ENCODE measurements at regions not wholly inside any gene's neighbourhood (a gene's known extent, or its start where the extent isn't known, plus 50 kb on each side); places are given as distances from the start of the nearest gene placed in this dataset.

DNA sequence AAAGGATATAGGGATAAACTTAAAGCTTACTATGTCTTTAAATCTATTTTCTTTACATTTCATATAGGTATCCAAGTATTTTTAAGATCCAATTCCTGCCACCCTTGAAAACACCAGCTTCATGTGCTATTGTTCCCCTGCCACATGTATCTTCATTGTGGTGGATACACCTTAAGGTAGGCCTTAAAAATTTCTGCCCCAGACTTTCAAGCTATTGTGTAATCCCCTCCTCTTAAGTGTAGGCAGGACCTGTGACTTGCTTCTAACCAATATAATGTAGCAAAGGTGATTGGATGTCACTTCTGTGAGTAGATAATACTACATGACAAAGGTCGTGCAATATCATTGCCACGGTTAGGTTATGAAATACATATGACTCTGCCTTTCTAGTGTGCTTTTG, 119.5 kb downstream of the RAD51AP2 start:
- Mint-ChIP-seq H3K4me1 (ENCODE audit: low read depth) (no peaks in the 10 kb centered on the region), H3K27me3 (no peaks in the 10 kb centered on the region), H3K9me3 (peaks cover 6% of the 10 kb centered on the region), H3K27ac (no peak overlapping the region), H3K4me3 (no peak overlapping the region), H3K36me3 (ENCODE audit: low read depth) (no peaks in the 10 kb centered on the region)
- intact Hi-C loops (cut with micrococcal nuclease) = no loop called here
- CTCF ChIA-PET = no interaction called here
- TF ChIP-seq, protein P1, sequence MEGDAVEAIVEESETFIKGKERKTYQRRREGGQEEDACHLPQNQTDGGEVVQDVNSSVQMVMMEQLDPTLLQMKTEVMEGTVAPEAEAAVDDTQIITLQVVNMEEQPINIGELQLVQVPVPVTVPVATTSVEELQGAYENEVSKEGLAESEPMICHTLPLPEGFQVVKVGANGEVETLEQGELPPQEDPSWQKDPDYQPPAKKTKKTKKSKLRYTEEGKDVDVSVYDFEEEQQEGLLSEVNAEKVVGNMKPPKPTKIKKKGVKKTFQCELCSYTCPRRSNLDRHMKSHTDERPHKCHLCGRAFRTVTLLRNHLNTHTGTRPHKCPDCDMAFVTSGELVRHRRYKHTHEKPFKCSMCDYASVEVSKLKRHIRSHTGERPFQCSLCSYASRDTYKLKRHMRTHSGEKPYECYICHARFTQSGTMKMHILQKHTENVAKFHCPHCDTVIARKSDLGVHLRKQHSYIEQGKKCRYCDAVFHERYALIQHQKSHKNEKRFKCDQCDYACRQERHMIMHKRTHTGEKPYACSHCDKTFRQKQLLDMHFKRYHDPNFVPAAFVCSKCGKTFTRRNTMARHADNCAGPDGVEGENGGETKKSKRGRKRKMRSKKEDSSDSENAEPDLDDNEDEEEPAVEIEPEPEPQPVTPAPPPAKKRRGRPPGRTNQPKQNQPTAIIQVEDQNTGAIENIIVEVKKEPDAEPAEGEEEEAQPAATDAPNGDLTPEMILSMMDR (IDR thresholded peaks at IDR 0.05) = no peak
- DNase-seq = no peak
- POLR2A ChIA-PET = no interaction called here
- no peak for ATAC-seq

DNA sequence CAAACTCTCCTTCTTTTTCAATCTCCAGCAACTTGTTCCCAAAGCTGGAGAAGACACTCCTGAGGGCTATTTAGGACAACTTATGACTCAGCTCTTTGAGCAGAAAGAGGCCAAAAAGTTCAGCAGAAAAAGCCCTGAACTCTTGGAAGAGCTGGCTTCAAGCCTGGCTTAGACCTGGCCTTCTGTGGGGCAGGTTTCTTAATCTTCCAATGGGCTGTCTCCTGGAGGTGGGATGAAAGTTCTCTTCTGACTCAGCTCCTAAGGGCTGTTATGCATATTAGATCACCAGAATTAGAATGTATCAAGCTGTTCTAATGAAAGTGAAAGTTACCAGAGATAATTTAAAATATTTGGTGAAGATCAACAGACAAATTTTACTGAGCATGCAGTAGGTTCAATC, 129.4 kb downstream of the RAD51AP2 start:
- no peak for DNase-seq
- ChIA-PET POLR2A (no interaction called here), CTCF (no interaction called here)
- intact Hi-C loops (cut with micrococcal nuclease) = no loop called here
- Mint-ChIP-seq H3K27ac (no peak overlapping the region), H3K4me3 (no peak overlapping the region), H3K9me3 (peaks cover 2% of the 10 kb centered on the region), H3K27me3 (no peaks in the 10 kb centered on the region), H3K36me3 (ENCODE audit: low read depth) (no peaks in the 10 kb centered on the region), H3K4me1 (ENCODE audit: low read depth) (no peaks in the 10 kb centered on the region)
- ATAC-seq = no peak
- TF ChIP-seq, protein P1 (IDR thresholded peaks at IDR 0.05) = no peak

DNA sequence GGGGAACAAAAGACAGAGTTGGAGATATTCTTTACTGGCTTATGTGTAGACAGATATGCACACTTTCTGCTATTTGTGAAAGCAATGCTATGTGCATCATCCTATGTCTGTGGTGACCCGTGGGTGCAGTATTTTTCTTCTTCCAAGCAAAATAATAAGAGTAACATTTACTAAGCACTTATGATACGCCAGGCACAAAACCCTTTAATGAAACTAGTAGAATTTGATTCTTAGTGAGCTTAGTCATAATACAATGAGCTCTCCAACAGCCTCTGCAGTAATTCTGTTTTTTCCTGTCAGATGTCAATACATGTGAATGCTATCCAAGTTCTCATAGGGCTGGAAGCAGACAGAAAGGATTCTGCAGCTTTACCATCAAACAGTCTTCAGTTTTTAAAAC, 130.6 kb downstream of the RAD51AP2 start:
- H3K4me1 Mint-ChIP-seq (ENCODE audit: low read depth) = no peaks in the 10 kb centered on the region
- CTCF ChIA-PET = no interaction called here
- H3K9me3 Mint-ChIP-seq = peaks cover 2% of the 10 kb centered on the region
- H3K27me3 Mint-ChIP-seq = no peaks in the 10 kb centered on the region
- intact Hi-C loops (cut with micrococcal nuclease) = no loop called here
- DNase-seq (no peak), ATAC-seq (no peak)
- TF ChIP-seq, protein P1 (IDR thresholded peaks at IDR 0.05) = no peak
- H3K27ac Mint-ChIP-seq = no peak overlapping the region
- no peaks in the 10 kb centered on the region for H3K36me3 Mint-ChIP-seq (ENCODE audit: low read depth)
- no peak overlapping the region for H3K4me3 Mint-ChIP-seq
- POLR2A ChIA-PET = no interaction called here

DNA sequence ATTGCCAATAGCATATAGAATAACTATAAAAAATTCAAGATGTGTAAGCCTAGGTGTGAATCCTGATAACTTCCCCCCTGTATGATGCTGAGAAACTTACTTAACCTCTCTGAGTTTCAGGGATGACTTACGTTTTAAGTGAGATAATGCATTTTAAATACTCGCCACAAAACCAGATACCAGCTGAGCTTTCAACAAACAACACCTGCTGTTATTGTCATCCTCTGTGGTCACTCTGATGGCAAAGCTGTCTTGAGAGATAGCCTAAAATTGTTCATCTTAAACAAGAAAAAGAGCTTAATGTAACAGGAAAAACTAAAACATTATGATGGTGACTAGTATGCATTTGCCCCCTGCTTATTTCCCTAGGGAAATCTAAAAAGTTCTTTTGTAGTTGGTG, 131.5 kb downstream of the RAD51AP2 start:
- TF ChIP-seq, protein P1 (IDR thresholded peaks at IDR 0.05) = no peak
- Mint-ChIP-seq H3K36me3 (ENCODE audit: low read depth) (no peaks in the 10 kb centered on the region), H3K27me3 (no peaks in the 10 kb centered on the region), H3K27ac (no peak overlapping the region), H3K9me3 (peaks cover 2% of the 10 kb centered on the region), H3K4me1 (ENCODE audit: low read depth) (no peaks in the 10 kb centered on the region), H3K4me3 (no peak overlapping the region)
- POLR2A ChIA-PET = no interaction called here
- no peak for DNase-seq
- intact Hi-C loops (cut with micrococcal nuclease) = no loop called here
- CTCF ChIA-PET = no interaction called here
- ATAC-seq = no peak

DNA sequence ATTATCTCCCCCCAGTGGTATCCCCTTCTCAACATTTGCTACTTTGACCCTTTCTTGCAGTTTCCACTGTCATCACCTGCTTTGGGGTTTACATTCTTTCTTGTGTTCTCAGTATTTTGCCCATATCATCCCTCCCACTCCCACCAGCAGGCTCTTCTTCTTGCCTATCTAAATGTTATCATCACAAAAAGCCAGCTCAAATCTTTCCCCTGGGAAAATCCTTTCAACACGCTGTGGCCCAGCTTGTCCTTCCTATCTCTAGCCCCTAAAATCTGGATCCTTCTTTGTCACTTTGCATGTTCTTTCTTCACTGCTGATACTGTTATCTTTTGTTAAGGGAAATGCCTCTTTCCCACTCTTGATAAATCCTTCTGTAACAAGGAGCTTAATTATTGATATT, 138.2 kb downstream of the RAD51AP2 start:
- intact Hi-C loops (cut with micrococcal nuclease) = no loop called here
- DNase-seq (no peak), ATAC-seq (no peak)
- H3K27ac Mint-ChIP-seq = no peak overlapping the region
- H3K9me3 Mint-ChIP-seq = peaks cover 5% of the 10 kb centered on the region
- H3K4me1 Mint-ChIP-seq (ENCODE audit: low read depth) = no peaks in the 10 kb centered on the region
- TF ChIP-seq, protein P1 (IDR thresholded peaks at IDR 0.05) = no peak
- ChIA-PET POLR2A (no interaction called here), CTCF (no interaction called here)
- H3K4me3 Mint-ChIP-seq = no peak overlapping the region
- H3K36me3 Mint-ChIP-seq (ENCODE audit: low read depth) = no peaks in the 10 kb centered on the region
- H3K27me3 Mint-ChIP-seq = no peaks in the 10 kb centered on the region
